Right lobe of liver (tissue), 6 donors: ENCODE measurements at regions not wholly inside any gene's neighbourhood (a gene's known extent, or its start where the extent isn't known, plus 50 kb on each side); places are given as distances from the start of the nearest gene placed in this dataset.

Experiments
- ATAC-seq, 4 donors: fragments of 200-7000 bp; cut with Tn5 transposase; one replicate each; pipeline ENCODE4 v1.9.1; 2020; ENCODE audit warnings: mild to moderate bottlenecking in 4 of 4, moderate library complexity in 4 of 4
- DNase-seq, 3 donors: peaks; one replicate each; pipeline ENCODE4 v3.0.0-alpha.2; 2020
- H3K27ac ChIP-seq, 3 donors: fragments of 200-600 bp; one replicate each; pipeline ENCODE4 v1.8.0; 2022
- H3K27me3 ChIP-seq, 2 donors: fragments of 200-600 bp; one replicate each; pipeline ENCODE4 v1.8.0; 2022
- H3K36me3 ChIP-seq, 4 donors: fragments of 200-600 bp; sonication (generic) in 1 of 4; one replicate each; pipeline versions ENCODE4 v1.5.1 to v1.8.0; 2017 to 2022; ENCODE audit warnings: control low read depth in 1 of 4
- H3K4me1 ChIP-seq, 4 donors: fragments of 200-600 bp; sonication (generic) in 1 of 4; one replicate each; pipeline versions ENCODE4 v1.5.1 to v1.8.0; 2017 to 2022; ENCODE audit warnings: control low read depth in 1 of 4
- H3K4me3 ChIP-seq, 3 donors: fragments of 200-600 bp; one replicate each; pipeline ENCODE4 v1.8.0; 2022
- H3K9me3 ChIP-seq, 4 donors: fragments of 200-600 bp; sonication (generic) in 1 of 4; one replicate each; pipeline versions ENCODE4 v1.5.1 to v1.8.0; 2017 to 2022; ENCODE audit warnings: control low read depth in 1 of 4
- CTCF ChIP-seq, 4 donors: fragments of 200-600 bp in 3 of 4; fragments of 450-650 bp in 1 of 4; IDR thresholded peaks; one replicate each; pipeline versions ENCODE4 v1.5.1 to v1.8.0; 2016 to 2022; ENCODE audit warnings: antibody characterized with exemption in 4 of 4, mild to moderate bottlenecking in 2 of 4
- POLR2A ChIP-seq: fragments of 450-650 bp; IDR thresholded peaks from one replicate; pipeline ENCODE4 v1.6.1; 2017; ENCODE audit warnings: antibody characterized with exemption, mild to moderate bottlenecking
- WGBS: methylation state at CpG from one replicate; pipeline ENCODE4 v1.1.6; 2018; ENCODE audit warnings: low coverage, low lambda C conversion rate; ENCODE audit not compliant: insufficient coverage; ENCODE audit errors: missing lambda C conversion rate; 5-methylcytosine and 5-hydroxymethylcytosine counted together
- intact Hi-C, 2 donors: fragments of 100-400 bp; cut with DNase I; formaldehyde crosslinking; loops; one replicate each; pipeline versions ENCODE4 v1.11.2 to v1.14.1; 2022
- donor health status: DM: no; HTN: yes; CAD: no.
- donor health status: DM: no; HTN: no; CAD: no.
- donor health status: DM: no; HTN: no; CAD: no.
- donor health status: DM: no; HTN: yes; CAD: no.
- donor health status: DM: no; HTN: yes; CAD: no.

GRCh38 chr16:58831386-58831785, 97.3 kb upstream of the GOT2 start:
- TF ChIP-seq POLR2A (no peak), CTCF (IDR thresholded peaks at IDR 0.05) (no peak)
- 60% methylated on average over 4 of the region's 4 CpGs for WGBS
- no peak overlapping the region for H3K27ac ChIP-seq
- H3K36me3 ChIP-seq, result no peaks in the 10 kb centered on the region
- H3K9me3 ChIP-seq, result no peaks in the 10 kb centered on the region
- H3K27me3 ChIP-seq, result no peaks in the 10 kb centered on the region
- no peaks in the 10 kb centered on the region for H3K4me1 ChIP-seq
- no peak overlapping the region for H3K4me3 ChIP-seq
- intact Hi-C loops, result no loop called here
- DNase-seq, result no peak
- ATAC-seq, result no peak

GRCh38 chr16:58828901-58829545, 94.9 kb upstream of the GOT2 start:
- no peak for DNase-seq
- no peaks in the 10 kb centered on the region for H3K4me1 ChIP-seq
- WGBS, result 72% methylated on average over 8 of the region's 8 CpGs

GRCh38 chr16:58824201-58824600, 90.1 kb upstream of the GOT2 start:
- Histone ChIP-seq H3K27me3 (no peaks in the 10 kb centered on the region), H3K27ac (no peak overlapping the region), H3K36me3 (no peaks in the 10 kb centered on the region), H3K9me3 (no peaks in the 10 kb centered on the region), H3K4me3 (no peak overlapping the region), H3K4me1 (no peaks in the 10 kb centered on the region)
- ATAC-seq, result no peak
- no peak for DNase-seq
- TF ChIP-seq POLR2A (no peak), CTCF (IDR thresholded peaks at IDR 0.05) (no peak)
- intact Hi-C loops, result no loop called here

More at GRCh38 chr16:58828901-58829545, 94.9 kb upstream of the GOT2 start:
- intact Hi-C loops, result no loop called here
- no peak overlapping the region for H3K4me3 ChIP-seq
- no peaks in the 10 kb centered on the region for H3K9me3 ChIP-seq
- no peak for ATAC-seq
- TF ChIP-seq POLR2A, result no peak
- H3K27ac ChIP-seq, result no peak overlapping the region
- H3K27me3 ChIP-seq, result no peaks in the 10 kb centered on the region
- no peaks in the 10 kb centered on the region for H3K36me3 ChIP-seq

GRCh38 chr16:58821886-58822285, 87.8 kb upstream of the GOT2 start:
- ATAC-seq, result no peak
- no peak for TF ChIP-seq CTCF (IDR thresholded peaks at IDR 0.05)
- TF ChIP-seq POLR2A, result no peak
- H3K4me1 ChIP-seq, result no peaks in the 10 kb centered on the region
- no peaks in the 10 kb centered on the region for H3K9me3 ChIP-seq
- H3K27me3 ChIP-seq, result no peaks in the 10 kb centered on the region
- intact Hi-C loops, result no loop called here
- H3K27ac ChIP-seq, result no peak overlapping the region
- no peak overlapping the region for H3K4me3 ChIP-seq
- H3K36me3 ChIP-seq, result no peaks in the 10 kb centered on the region
- DNase-seq, result no peak

GRCh38 chr16:58820411-58820810, 86.3 kb upstream of the GOT2 start:
- intact Hi-C loops, result no loop called here
- Histone ChIP-seq H3K4me3 (no peak overlapping the region), H3K36me3 (no peaks in the 10 kb centered on the region), H3K9me3 (no peaks in the 10 kb centered on the region), H3K27me3 (no peaks in the 10 kb centered on the region), H3K27ac (no peak overlapping the region), H3K4me1 (no peaks in the 10 kb centered on the region)
- TF ChIP-seq CTCF (IDR thresholded peaks at IDR 0.05) (no peak), POLR2A (no peak)
- 39% methylated on average over 1 of the region's 1 CpG for WGBS
- ATAC-seq (no peak), DNase-seq (no peak)
